ENCODE measurements at regions not wholly inside any gene's neighbourhood (a gene's known extent, or its start where the extent isn't known, plus 50 kb on each side); places are given as distances from the start of the nearest gene placed in this dataset.
"Not testable (repeated sequence)": the region's sequence is repeated elsewhere in the genome, so short reads cannot be mapped to it uniquely, and the experiment has no call there.

DNA sequence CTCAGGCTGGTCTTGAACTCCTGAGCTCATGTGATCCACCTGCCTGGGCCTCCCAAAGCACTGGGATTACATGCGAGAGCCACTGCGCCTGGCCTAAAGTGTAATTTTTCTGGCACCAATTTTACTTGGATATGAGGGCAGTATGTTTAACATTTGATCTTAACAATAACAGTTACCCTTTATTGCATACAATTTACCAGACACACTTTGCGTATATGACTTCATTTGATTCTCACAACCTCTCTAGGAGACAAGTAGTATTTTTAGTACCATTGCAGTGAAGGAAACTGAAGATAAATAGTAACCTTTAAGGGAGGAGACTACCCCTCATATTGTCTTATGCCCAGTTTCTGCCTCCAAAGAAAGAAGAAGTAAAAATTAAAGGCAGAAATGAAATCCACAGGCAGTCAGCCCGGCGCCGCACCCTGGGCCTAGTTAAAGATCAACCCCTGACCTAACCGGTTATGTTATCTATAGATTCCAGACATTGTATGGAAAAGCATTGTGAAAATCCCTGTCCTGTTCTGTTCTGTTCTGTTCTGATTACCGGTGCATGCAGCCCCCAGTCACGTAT, 54.0 kb downstream of the CYP26A1 start:
- not testable (repeated sequence) for DNase-seq

- no peak for DNase-seq
Measured at GRCh38 chr10:93131986-93132385, 58.3 kb downstream of the CYP26A1 start.

- DNase-seq: no peak
Measured at GRCh38 chr10:93138113-93138870, 64.6 kb downstream of the CYP26A1 start.

- no peak for DNase-seq
Measured at GRCh38 chr10:93139059-93139655, 65.5 kb downstream of the CYP26A1 start.

DNA sequence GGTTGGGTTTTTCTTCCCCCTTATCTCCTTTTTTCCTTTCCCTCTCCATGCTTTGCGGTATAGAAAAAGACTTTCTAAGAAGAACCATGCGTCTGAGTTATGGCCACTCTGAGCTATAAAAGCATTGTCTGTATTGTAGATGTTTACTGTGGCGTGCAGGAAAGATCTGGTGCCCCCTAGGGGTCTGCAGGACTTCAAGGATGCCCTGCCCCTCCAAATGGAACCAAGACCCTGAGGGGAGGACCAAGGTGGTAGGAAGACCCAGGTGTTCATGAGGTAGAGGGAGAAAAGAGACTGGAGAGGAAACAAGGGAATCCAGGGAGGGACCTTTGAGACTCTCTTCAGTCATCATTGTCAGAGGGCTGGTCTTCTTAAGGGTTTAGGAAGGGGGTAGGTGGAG, 68.8 kb downstream of the CYP26A1 start:
- no peak for DNase-seq

DNA sequence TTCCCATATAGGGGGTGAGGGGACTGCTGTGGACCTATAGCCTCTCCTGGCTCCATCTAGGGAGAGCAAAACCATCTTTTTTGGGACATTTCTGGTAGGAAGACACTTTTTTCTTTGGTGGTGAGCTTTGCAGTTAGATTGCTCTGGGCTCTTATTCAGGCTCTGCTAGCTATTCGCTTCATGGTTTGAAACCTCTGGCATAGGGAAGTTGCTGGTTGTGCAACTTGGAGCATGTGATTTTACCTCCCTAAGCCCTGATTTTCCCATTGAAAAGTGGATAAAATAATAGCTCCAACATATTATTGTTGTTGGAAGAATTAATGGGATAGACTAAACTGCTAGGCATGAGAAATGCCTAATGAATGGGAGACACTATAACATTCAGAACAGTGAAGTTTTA, 69.6 kb downstream of the CYP26A1 start:
- DNase-seq: no peak

DNA sequence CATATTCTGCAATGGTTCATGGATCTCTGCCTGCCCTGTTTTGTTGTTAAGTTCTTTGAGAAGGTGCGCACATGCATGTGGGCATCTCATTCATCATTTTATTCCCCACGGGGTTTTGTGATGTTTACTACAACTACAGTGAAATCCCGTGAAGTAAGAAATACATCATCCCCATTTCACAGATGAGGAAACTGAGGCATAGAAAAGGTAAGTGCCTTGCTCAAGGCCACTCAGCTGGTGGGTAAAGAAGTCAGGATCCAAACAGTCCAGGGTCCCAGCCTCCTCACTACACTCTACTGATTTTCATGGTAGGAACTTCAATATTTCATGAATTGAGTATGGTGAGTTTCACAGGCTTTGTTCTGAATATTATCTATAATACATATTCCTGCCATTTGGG, 72.6 kb downstream of the CYP26A1 start:
- no peak for DNase-seq

GRCh38 chr10:93147281-93147680, 73.6 kb downstream of the CYP26A1 start:
- DNase-seq: peak; percentile 28

- DNase-seq: no peak
Measured at GRCh38 chr10:93148476-93148875, 74.8 kb downstream of the CYP26A1 start.

- no peak for DNase-seq
Measured at GRCh38 chr10:93149761-93150160, 76.1 kb downstream of the CYP26A1 start.

- DNase-seq: no peak
Measured at GRCh38 chr10:93150289-93150688, 76.6 kb downstream of the CYP26A1 start.

- DNase-seq: no peak
Measured at GRCh38 chr10:93150990-93151547, 77.4 kb downstream of the CYP26A1 start.

DNA sequence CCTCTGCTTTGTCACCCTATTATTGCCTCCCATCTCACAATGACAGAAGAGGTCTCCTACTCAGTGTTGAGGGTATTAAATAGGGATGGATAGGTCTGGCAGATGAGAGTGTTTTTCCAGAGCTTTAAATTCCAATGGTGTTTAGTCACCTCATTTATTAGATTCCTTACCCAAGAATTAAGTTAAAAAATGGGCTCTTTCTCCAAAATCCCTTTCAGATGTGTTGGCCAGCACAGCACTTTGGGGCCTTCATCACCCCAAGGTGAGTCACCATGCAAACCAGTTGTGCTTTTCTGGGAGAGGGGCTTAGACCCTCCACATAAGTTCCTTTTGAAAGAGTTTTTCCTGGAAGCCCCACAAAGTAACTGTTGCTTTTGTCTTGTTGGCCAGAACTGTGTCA, 78.4 kb downstream of the CYP26A1 start:
- no peak for DNase-seq

- DNase-seq: no peak
Measured at GRCh38 chr10:93154531-93154930, 80.8 kb downstream of the CYP26A1 start.

GRCh38 chr10:93160140-93160539, 86.4 kb downstream of the CYP26A1 start:
- no peak for DNase-seq

GRCh38 chr10:93160829-93161228, 87.1 kb downstream of the CYP26A1 start:
- no peak for DNase-seq

- DNase-seq: no peak
Measured at GRCh38 chr10:93165367-93165766, 91.7 kb downstream of the CYP26A1 start.

- DNase-seq: no peak
Measured at GRCh38 chr10:93166134-93166533, 92.4 kb downstream of the CYP26A1 start.

DNA sequence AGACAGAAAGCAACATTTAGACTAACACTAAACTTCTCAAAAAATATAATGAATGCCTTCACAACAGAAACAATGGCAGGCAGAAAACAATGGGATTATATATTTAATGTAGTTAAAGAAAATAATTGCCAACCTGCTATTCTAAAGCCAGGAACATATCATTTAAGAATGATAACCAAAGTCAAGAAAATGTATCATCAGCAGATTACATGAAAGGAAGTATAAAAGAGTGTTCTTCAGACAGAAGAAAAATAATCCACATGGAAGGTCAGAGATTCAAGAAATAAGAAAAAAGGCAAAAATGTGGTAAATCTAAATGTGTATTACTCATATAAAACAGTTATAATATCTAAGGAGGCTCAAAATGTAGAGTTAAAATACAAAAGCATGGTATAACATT, 98.1 kb downstream of the CYP26A1 start:
- DNase-seq: no peak

- DNase-seq: peak; percentile 73
Measured at GRCh38 chr10:93173967-93174845, 100.5 kb downstream of the CYP26A1 start.

DNA sequence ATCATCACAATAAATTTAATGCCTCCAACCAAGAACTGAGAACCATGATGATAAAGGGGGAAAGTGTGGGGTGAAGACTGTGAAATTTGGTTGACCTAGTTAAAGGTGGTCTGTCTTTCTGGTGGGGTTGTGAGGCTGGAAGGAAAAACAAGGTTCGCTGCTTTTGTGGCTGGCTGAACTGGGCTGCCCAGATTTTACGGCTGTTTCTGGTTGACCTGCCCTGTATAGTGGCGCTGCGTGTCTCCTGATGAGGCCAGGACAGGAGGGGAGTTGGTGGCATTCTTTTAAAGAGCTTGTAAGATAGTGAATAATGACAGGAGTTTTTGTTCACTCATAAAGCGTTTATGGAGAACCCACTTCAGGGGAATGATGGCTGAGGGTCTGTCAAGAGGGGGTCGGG, 101.8 kb downstream of the CYP26A1 start:
- DNase-seq: peak; percentile 82

- DNase-seq: no peak
Measured at GRCh38 chr10:93177511-93177910, 103.8 kb downstream of the CYP26A1 start.

- no peak for DNase-seq
Measured at GRCh38 chr10:93178226-93178625, 104.5 kb downstream of the CYP26A1 start.
